ENCODE measurements at regions not wholly inside any gene's neighbourhood (a gene's known extent, or its start where the extent isn't known, plus 50 kb on each side); places are given as distances from the start of the nearest gene placed in this dataset.

GRCh38 chr3:72281551-72281950, 496.6 kb upstream of the PROK2 start:
- TF ChIP-seq SIN3A (IDR thresholded peaks at IDR 0.05; ENCODE audit: borderline replicate concordance, low read depth, low read length) (no peak), POLR2AphosphoS5 (IDR thresholded peaks at IDR 0.05; ENCODE audit: low read depth, low read length) (no peak), MXI1 (IDR thresholded peaks at IDR 0.05; ENCODE audit: low read depth, low read length) (no peak), MEF2A (IDR thresholded peaks at IDR 0.05; ENCODE audit: borderline replicate concordance, low read depth) (no peak), CHD2 (IDR thresholded peaks at IDR 0.05; ENCODE audit: low read length, partially characterized antibody) (no peak), JUND (IDR thresholded peaks at IDR 0.05) (no peak), RCOR1 (IDR thresholded peaks at IDR 0.05; ENCODE audit: low read length) (no peak), GABPA (IDR thresholded peaks at IDR 0.05; ENCODE audit: low read depth) (no peak), GATA2 (CRISPR knock-in tag; IDR thresholded peaks at IDR 0.05) (no peak), FOXM1 (IDR thresholded peaks at IDR 0.05; ENCODE audit: low read depth) (no peak), PBX3 (IDR thresholded peaks at IDR 0.05) (no peak)
- H2AFZ ChIP-seq (ENCODE audit: low read depth), result no peak overlapping the region
- no peaks in the 10 kb centered on the region for H4K20me1 ChIP-seq (ENCODE audit: insufficient read depth)
- H3K4me3 ChIP-seq (ENCODE audit: low read depth in 2 of 2, low read length in 1 of 2), result no peak overlapping the region
- H3K79me2 ChIP-seq (ENCODE audit: insufficient read depth), result no peaks in the 10 kb centered on the region
- H3K9me3 ChIP-seq, result no peaks in the 10 kb centered on the region
- H3K9ac ChIP-seq, result no peak overlapping the region
- no peaks in the 10 kb centered on the region for H3K36me3 ChIP-seq (replicated peaks in 1 of 2; ENCODE audit: control insufficient read depth in 1 of 2, insufficient read depth in 2 of 2, low read length in 1 of 2)
- no peak overlapping the region for H3K27ac ChIP-seq (ENCODE audit: low read depth in 2 of 2, low read length in 1 of 2)
- POLR2A ChIA-PET, result no interaction called here
- H3K4me1 ChIP-seq (ENCODE audit: control insufficient read depth in 1 of 2, insufficient read depth in 2 of 2, low read depth in 1 of 2, low read length in 1 of 2), result no peaks in the 10 kb centered on the region
- CTCF ChIA-PET, result no interaction called here
- no peaks in the 10 kb centered on the region for H3K9me2 ChIP-seq
- no peak for DNase-seq
- no peaks in the 10 kb centered on the region for H3F3A ChIP-seq (replicated peaks; ENCODE audit: insufficient read depth)
- no peak overlapping the region for H3K4me2 ChIP-seq
- WGBS (ENCODE audit: low lambda C conversion rate), result 51% methylated on average over 5 of the region's 5 CpGs
- H3K27me3 ChIP-seq (ENCODE audit: insufficient read depth), result peaks cover 17% of the 10 kb centered on the region; the same call in 1 of the 2 replicates

- no peaks in the 10 kb centered on the region for H3K36me3 ChIP-seq (replicated peaks in 1 of 2; ENCODE audit: control insufficient read depth in 1 of 2, insufficient read depth in 2 of 2, low read length in 1 of 2)
- ChIA-PET CTCF (interaction anchor here (0.9 kb wide), 1 partner anchor 9 kb away, joined by 3 read pairs; no protein-coding TSS in a partner anchor), POLR2A (interaction anchor here (1.2 kb wide), 1 partner anchor 8 kb away, joined by 3 read pairs; no protein-coding TSS in a partner anchor)
- H3K79me2 ChIP-seq (ENCODE audit: insufficient read depth), result no peaks in the 10 kb centered on the region
- H3K27ac ChIP-seq (ENCODE audit: low read depth in 2 of 2, low read length in 1 of 2), result no peak overlapping the region
- H3K4me1 ChIP-seq (ENCODE audit: control insufficient read depth in 1 of 2, insufficient read depth in 2 of 2, low read depth in 1 of 2, low read length in 1 of 2), result no peaks in the 10 kb centered on the region
- no peaks in the 10 kb centered on the region for H3K9me3 ChIP-seq
- no peak overlapping the region for H3K4me2 ChIP-seq
- no peaks in the 10 kb centered on the region for H3K9me2 ChIP-seq
- H3K27me3 ChIP-seq (ENCODE audit: insufficient read depth), result peaks cover 10% of the 10 kb centered on the region; the same call in 1 of the 2 replicates
- no peak overlapping the region for H3K9ac ChIP-seq
- WGBS (ENCODE audit: low lambda C conversion rate), result 49% methylated on average over 5 of the region's 6 CpGs
- H3F3A ChIP-seq (replicated peaks; ENCODE audit: insufficient read depth), result no peaks in the 10 kb centered on the region
- no peak overlapping the region for H2AFZ ChIP-seq (ENCODE audit: low read depth)
- H4K20me1 ChIP-seq (ENCODE audit: insufficient read depth), result no peaks in the 10 kb centered on the region
- TF ChIP-seq CHD2 (IDR thresholded peaks at IDR 0.05; ENCODE audit: low read length, partially characterized antibody) (no peak), TAF1 (IDR thresholded peaks at IDR 0.05; ENCODE audit: borderline replicate concordance, low read depth, low read length) (no peak), REST (IDR thresholded peaks at IDR 0.05; ENCODE audit: low read depth, low read length) (no peak)
- no peak for DNase-seq
- no peak overlapping the region for H3K4me3 ChIP-seq (ENCODE audit: low read depth in 2 of 2, low read length in 1 of 2)
Measured at GRCh38 chr3:72280876-72281275, 495.9 kb upstream of the PROK2 start.
